HG03469 (cell line): ENCODE measurements at regions not wholly inside any gene's neighbourhood (a gene's known extent, or its start where the extent isn't known, plus 50 kb on each side); places are given as distances from the start of the nearest gene placed in this dataset.
A peak's percentile ranks its signal among the peaks of the same experiment; 100 is the strongest.
"Not testable (repeated sequence)": the region's sequence is repeated elsewhere in the genome, so short reads cannot be mapped to it uniquely, and the experiment has no call there.

Source experiments
- ATAC-seq: cut with Tn5 transposase; IDR thresholded peaks from one replicate; pipeline ENCODE4 v1.9.1; 2021; ENCODE audit warnings: mild to moderate bottlenecking, moderate library complexity, moderate number of reproducible peaks; ENCODE audit not compliant: unreplicated experiment

- no peak for ATAC-seq
Measured at GRCh38 chr7:138249975-138250374, 173.7 kb downstream of the AKR1D1 start.

DNA sequence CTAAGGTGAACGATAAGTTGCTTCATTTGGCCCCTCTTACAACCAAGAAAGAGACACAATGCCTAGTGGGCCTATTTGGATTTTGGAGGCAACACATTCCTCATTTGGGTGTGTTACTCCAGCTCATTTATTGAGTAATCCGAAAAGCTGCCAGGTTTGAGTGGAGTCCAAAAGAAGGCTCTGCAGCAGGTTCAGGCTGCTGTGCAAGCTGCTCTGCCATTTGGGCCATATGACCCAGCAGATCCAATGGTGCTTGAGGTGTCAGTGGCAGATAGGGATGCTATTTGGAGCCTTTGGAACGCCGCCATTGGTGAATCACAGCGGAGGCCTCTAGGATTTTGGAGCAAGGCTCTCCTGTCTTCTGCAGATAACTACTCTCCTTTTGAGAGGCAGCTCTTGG is 176.4 kb downstream of the AKR1D1 start:
- not testable (repeated sequence) for ATAC-seq

GRCh38 chr7:138254444-138254843 is 178.2 kb downstream of the AKR1D1 start:
- no peak for ATAC-seq

DNA sequence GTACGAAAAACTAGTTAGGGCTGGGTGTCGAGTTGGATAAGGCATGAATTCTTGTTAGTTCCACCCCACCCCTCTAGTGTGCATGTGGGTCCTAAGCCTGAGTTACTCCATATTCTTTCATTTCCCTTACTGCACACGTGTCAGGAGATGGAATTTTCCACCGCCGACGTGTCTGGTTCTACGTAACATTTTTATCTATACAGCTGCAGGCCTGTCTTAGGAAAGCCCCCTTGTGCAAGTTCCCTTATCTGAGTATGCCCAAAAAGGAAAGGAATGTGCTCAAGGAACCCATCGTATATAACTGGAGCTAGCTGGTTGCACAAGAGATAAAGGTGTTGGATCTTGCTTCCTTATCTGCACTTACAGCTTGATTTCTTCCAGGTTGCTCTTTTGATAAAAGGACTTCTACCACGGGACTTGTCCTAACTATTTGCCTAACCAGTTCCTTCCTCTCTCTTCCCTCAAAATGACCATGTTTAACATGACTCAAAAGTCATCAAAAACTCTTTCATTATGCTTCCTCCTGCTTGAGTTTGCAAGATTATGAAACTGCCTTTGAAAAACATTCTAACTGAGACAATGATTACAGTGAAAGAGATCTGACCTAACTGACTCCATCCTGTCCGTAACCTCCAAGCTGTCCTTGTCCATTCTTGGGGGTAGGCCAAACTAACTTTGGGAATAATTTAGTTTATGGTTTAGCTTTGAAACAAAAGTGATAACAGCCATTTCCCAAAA is 181.4 kb downstream of the AKR1D1 start:
- ATAC-seq, result no peak

- no peak for ATAC-seq
Measured at GRCh38 chr7:138258197-138258559, 181.9 kb downstream of the AKR1D1 start.

GRCh38 chr7:138259675-138260074 is 183.4 kb downstream of the AKR1D1 start:
- ATAC-seq, result no peak

DNA sequence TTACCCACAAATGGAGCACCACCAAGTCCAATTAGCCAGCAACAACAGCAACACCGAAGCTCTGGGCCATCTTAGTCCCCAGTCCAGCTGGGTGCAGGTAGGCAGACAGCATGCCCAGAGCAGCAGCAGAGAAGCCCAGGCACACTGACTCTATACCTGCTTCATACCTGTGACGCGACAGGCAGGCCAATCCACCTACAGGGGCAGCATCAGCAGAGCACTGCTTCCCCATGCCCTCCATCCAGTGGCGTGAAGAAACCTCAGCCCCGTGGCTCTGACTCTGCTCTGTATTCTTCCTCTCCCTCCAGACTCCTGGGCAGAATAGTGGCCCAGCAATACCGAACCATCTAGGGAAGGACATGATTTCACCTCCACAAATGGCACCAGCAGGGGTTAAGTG is 191.7 kb downstream of the AKR1D1 start:
- no peak for ATAC-seq

DNA sequence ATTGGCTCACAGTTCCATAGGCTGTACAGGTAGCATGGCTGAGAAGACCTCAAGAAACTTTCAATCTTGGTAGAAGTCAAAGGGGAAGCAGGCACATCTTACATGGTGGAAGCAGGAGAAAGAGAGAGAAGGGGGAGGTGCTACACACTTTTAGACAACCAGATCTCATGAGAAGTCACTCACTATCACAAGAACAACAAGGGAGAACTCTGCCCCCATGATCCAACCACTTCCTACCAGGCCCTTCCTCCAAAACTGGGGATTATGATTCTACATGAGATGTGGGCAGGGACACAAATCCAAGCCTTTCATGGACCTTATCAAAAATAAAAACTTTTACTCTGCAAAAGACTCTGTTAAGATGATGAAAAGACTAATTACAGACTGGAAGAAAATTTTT is 183.2 kb upstream of the TRIM24 start:
- ATAC-seq, result no peak

- no peak for ATAC-seq
Measured at GRCh38 chr7:138278601-138279000, 181.5 kb upstream of the TRIM24 start.

GRCh38 chr7:138282997-138283396 is 177.1 kb upstream of the TRIM24 start:
- ATAC-seq, result no peak

GRCh38 chr7:138285129-138285528 is 174.9 kb upstream of the TRIM24 start:
- no peak for ATAC-seq

DNA sequence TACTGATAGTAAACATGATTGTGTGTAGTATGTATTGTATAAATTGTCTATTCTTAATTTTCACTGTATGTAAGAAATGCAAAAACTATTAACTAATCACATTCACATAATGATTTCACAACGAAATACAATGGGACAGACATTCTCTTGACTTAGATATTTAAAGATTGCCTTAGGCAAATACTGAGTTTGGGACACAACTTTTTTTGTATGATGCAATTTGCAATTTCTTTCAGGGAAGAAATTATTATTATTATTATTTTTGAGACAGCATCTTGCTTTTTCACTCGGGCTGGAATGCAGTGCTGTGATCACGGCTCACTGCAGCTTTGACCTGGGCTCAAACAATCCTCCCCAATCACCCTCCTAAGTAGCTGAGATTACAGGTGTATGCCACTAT is 173.2 kb upstream of the TRIM24 start:
- ATAC-seq, result no peak

DNA sequence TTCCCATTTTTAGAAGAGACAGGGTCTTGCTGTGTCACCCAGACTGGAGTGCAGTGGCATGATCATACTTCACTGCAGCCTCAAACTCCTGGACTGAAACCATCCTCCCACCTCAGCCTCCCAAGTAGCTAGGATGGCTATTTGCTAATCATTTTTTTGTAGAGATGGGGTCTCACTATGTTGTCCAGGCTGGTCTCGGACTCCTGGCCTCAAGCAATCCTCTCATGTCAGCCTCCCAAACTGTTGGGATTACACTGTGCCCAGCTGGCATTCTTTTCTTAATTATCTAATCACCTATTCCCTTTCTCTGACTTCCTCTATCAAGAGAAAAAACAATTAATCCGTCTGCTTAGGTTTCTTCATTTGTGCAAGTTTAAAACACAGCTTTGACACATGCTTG is 172.5 kb upstream of the TRIM24 start:
- ATAC-seq, result no peak

DNA sequence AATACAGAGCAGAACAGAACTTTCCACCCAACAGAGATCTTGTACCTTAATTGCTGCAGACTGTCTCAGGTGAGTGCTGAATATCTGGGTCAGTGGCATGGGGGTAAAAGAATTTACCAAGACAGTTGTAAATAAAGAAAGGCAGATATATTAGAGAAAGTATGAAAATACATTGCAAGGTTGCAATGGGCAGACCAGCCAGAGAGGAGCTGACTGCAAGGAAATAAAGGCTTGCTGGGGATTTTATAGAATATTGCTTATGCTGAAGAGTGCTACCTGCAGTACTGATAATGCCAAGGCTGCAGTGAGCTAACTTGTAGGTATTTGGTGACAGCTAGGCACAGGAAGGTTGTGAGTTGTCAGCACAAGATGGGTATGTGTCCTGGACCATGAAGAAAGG is 171.0 kb upstream of the TRIM24 start:
- no peak for ATAC-seq

GRCh38 chr7:138289864-138290263 is 170.2 kb upstream of the TRIM24 start:
- ATAC-seq, result no peak

- no peak for ATAC-seq
Measured at GRCh38 chr7:138292951-138293350, 167.1 kb upstream of the TRIM24 start.

- peak; percentile 54 for ATAC-seq
Measured at GRCh38 chr7:138295049-138295637, 164.9 kb upstream of the TRIM24 start.

- no peak for ATAC-seq
Measured at GRCh38 chr7:138297526-138297925, 162.5 kb upstream of the TRIM24 start.

DNA sequence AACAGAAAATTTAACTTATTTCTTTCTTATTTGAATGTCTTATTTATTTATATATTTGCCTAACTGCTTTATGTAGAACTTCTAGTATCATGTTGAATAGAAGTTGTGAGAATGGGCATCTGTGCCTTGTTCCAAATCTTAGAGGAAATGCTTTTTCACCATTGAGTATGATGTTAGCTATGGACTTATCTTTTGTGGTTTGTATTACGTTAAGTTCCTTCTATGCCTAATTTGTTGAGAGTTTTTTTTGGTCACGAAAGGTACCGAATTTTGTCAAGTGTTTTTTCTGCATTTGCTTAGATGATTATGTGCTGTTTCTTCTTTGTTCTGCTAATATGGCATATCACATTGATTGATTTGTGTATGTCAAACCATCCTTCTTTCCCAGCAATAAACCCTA is 161.0 kb upstream of the TRIM24 start:
- ATAC-seq, result no peak

- ATAC-seq, result no peak
Measured at GRCh38 chr7:138303230-138304070, 156.6 kb upstream of the TRIM24 start.

GRCh38 chr7:138304071-138304320 is 156.1 kb upstream of the TRIM24 start:
- no peak for ATAC-seq

GRCh38 chr7:138307633-138308032 is 152.4 kb upstream of the TRIM24 start:
- no peak for ATAC-seq
